HepG2 (cell line): ENCODE measurements at regions not wholly inside any gene's neighbourhood (a gene's known extent, or its start where the extent isn't known, plus 50 kb on each side); places are given as distances from the start of the nearest gene placed in this dataset.

Source experiments
- ATAC-seq: fragments of 200-7000 bp; cut with Tn5 transposase; 3 replicates; pipeline ENCODE4 v1.9.1; 2020; ENCODE audit warnings: mild to moderate bottlenecking, moderate library complexity
- BruUV-seq: library from RNA; stranded (reverse); fragments of 400-500 nt; replicated peaks from 2 replicates; lab custom pipeline; 2021; lab: Mats Ljungman, UMichigan
- CTCF ChIA-PET: fragments of 300-600 bp; formaldehyde crosslinking; extraction: SDS; loops from one replicate; lab custom pipeline; 2021; ENCODE audit warnings: low total read pairs, inconsistent platforms, low intra/inter-chr PET ratio; lab: Yijun Ruan, JAX
- POLR2A ChIA-PET: fragments of 350-600 bp; sonication (Branson Sonifier 250); formaldehyde crosslinking; loops from one replicate; lab custom pipeline; 2020; ENCODE audit warnings: antibody characterized with exemption, inconsistent platforms; lab: Yijun Ruan, JAX
- DNase-seq: peaks from one replicate; pipeline ENCODE4 v3.0.0-alpha.2; 2015; ENCODE audit warnings: low spot score
- FAIRE-seq: peaks from 3 replicates; lab custom pipeline; 2011; peaks lifted over from hg19 to GRCh38; lab: Jason Lieb, UNC
- H2AFZ ChIP-seq: one replicate; pipeline ENCODE4 v1.6.1; 2011; ENCODE audit warnings: low read length, inconsistent platforms
- H3K27ac ChIP-seq: fragments of 300-600 bp; 3 replicates; pipeline ENCODE4 v1.8.0; 2011; ENCODE audit warnings: mixed run types, mild to moderate bottlenecking, mixed read lengths, low read length, inconsistent platforms; ENCODE audit not compliant: insufficient read depth; ENCODE audit errors: extremely low read length
- H3K27me3 ChIP-seq, 2 experiments: fragments of 200-600 bp in 1 of 2; 2 replicates in 1 of 2; 3 replicates in 1 of 2; pipeline versions ENCODE4 v1.6.0 to v1.8.0; 2011; ENCODE audit warnings: low read length in 2 of 2, mild to moderate bottlenecking in 2 of 2, moderate library complexity in 2 of 2, inconsistent platforms in 1 of 2; ENCODE audit not compliant: insufficient read depth in 2 of 2, control insufficient read depth in 1 of 2
- H3K36me3 ChIP-seq, 2 experiments: fragments of 200-600 bp in 1 of 2; replicated peaks in 1 of 2; 2 replicates in 1 of 2; 3 replicates in 1 of 2; pipeline versions ENCODE4 v1.5.1 to v1.8.0; 2011; ENCODE audit warnings: low read length in 2 of 2, inconsistent platforms in 1 of 2; ENCODE audit not compliant: insufficient read depth in 2 of 2, control insufficient read depth in 1 of 2
- H3K4me1 ChIP-seq: 2 replicates; pipeline ENCODE4 v1.5.1; 2012; ENCODE audit warnings: low read length, inconsistent platforms; ENCODE audit not compliant: insufficient read depth
- H3K4me2 ChIP-seq: 2 replicates; pipeline ENCODE4 v1.6.0; 2011; ENCODE audit warnings: low read depth, low read length, inconsistent platforms
- H3K4me3 ChIP-seq, 3 experiments: fragments of 200-600 bp in 1 of 3; sonication (generic), shearing (Covaris generic) in 1 of 3; replicated peaks in 1 of 3; 2 replicates each; pipeline ENCODE4 v1.5.1; 2011 to 2016; ENCODE audit warnings: low read length in 3 of 3, inconsistent platforms in 2 of 3, low read depth in 2 of 3, mild to moderate bottlenecking in 2 of 3, control low read depth in 1 of 3, mixed read lengths in 1 of 3; ENCODE audit not compliant: insufficient read depth in 1 of 3
- H3K79me2 ChIP-seq: one replicate; pipeline ENCODE4 v1.6.1; 2011; ENCODE audit warnings: low read length, inconsistent platforms; ENCODE audit not compliant: insufficient read depth
- H3K9ac ChIP-seq: 2 replicates; pipeline ENCODE4 v1.6.0; 2011; ENCODE audit warnings: mild to moderate bottlenecking, low read depth, low read length, inconsistent platforms; ENCODE audit not compliant: insufficient read depth
- H3K9me3 ChIP-seq: 2 replicates; pipeline ENCODE4 v1.5.1; 2012; ENCODE audit warnings: mild to moderate bottlenecking, low read length
- H4K20me1 ChIP-seq: 2 replicates; pipeline ENCODE4 v1.6.0; 2011; ENCODE audit warnings: inconsistent platforms, mild to moderate bottlenecking, low read length, moderate library complexity; ENCODE audit not compliant: insufficient read depth
- CHD2 ChIP-seq: IDR thresholded peaks from 2 replicates; pipeline ENCODE4 v1.6.1; 2011; ENCODE audit warnings: low read depth, low read length, improper control_type of control experiment
- PATZ1 ChIP-seq: sonication (generic); formaldehyde crosslinking; IDR thresholded peaks from 2 replicates; pipeline ENCODE4 v1.4.0; 2020; ENCODE audit warnings: missing genetic modification reagents
- SNAI1 ChIP-seq: sonication (generic); formaldehyde crosslinking; IDR thresholded peaks from 2 replicates; pipeline ENCODE4 v1.5.0; 2020; ENCODE audit warnings: mild to moderate bottlenecking, missing genetic modification reagents, borderline replicate concordance
- SRSF4 ChIP-seq: fragments of 200-400 bp; formaldehyde crosslinking; IDR thresholded peaks from one replicate; pipeline ENCODE4 v1.6.1; 2018; ENCODE audit warnings: mild to moderate bottlenecking, low read depth, low read length, moderate library complexity; ENCODE audit not compliant: poor library complexity, severe bottlenecking
- TCF12 ChIP-seq, 2 experiments: fragments of 450-650 bp in 1 of 2; sonication (generic) in 1 of 2; formaldehyde crosslinking in 1 of 2; IDR thresholded peaks; 2 replicates each; pipeline versions ENCODE4 v1.6.1 to v1.8.0; 2017 to 2022; ENCODE audit warnings: antibody characterized with exemption in 1 of 2, mild to moderate bottlenecking in 1 of 2, missing genetic modification reagents in 1 of 2, moderate library complexity in 1 of 2
- THAP11 ChIP-seq: IDR thresholded peaks from 2 replicates; pipeline ENCODE4 v1.6.1; 2016; ENCODE audit warnings: missing biosample characterization, missing genetic modification reagents
- ZHX1 ChIP-seq: sonication (generic); formaldehyde crosslinking; IDR thresholded peaks from 2 replicates; pipeline ENCODE4 v1.8.1; 2022; ENCODE audit warnings: low read depth, mild to moderate bottlenecking, missing genetic modification reagents
- ZNF121 ChIP-seq: sonication (generic); formaldehyde crosslinking; IDR thresholded peaks from 2 replicates; pipeline ENCODE4 v1.5.0; 2020; ENCODE audit warnings: mild to moderate bottlenecking, missing genetic modification reagents
- ZNF224 ChIP-seq: sonication (generic); formaldehyde crosslinking; IDR thresholded peaks from 2 replicates; pipeline ENCODE4 v1.5.0; 2020; ENCODE audit warnings: mild to moderate bottlenecking, missing genetic modification reagents
- ZNF326 ChIP-seq: sonication (generic); formaldehyde crosslinking; IDR thresholded peaks from 2 replicates; pipeline ENCODE4 v1.4.0; 2020; ENCODE audit warnings: missing genetic modification reagents, borderline replicate concordance
- ZNF83 ChIP-seq: sonication (generic); formaldehyde crosslinking; IDR thresholded peaks from 2 replicates; pipeline ENCODE4 v1.4.0; 2020; ENCODE audit warnings: missing genetic modification reagents, mild to moderate bottlenecking, borderline replicate concordance
- WGBS: methylation state at CpG from one replicate; pipeline ENCODE4 v1.1.6; 2017; ENCODE audit warnings: low lambda C conversion rate; 5-methylcytosine and 5-hydroxymethylcytosine counted together
- in situ Hi-C: cut with HindIII; loops from 2 replicates; pipeline ENCODE4 v1.10.0; 2017; ENCODE audit warnings: low pct_unique_long_range_greater_than_20kb; ENCODE audit not compliant: extremely low pct_ligation_motif_present
- intact Hi-C: fragments of 100-400 bp; cut with micrococcal nuclease; formaldehyde crosslinking; loops from one replicate; pipeline ENCODE4 v1.10.0; 2022; ENCODE audit not compliant: unreplicated experiment

GRCh38 chr18:73690222-73690621 is 457.4 kb downstream of the FBXO15 start (continued):
- TF ChIP-seq ZNF326 (CRISPR knock-in tag) (no peak), ZNF83 (CRISPR knock-in tag) (no peak), THAP11 (no peak), ZNF121 (no peak), TCF12 (IDR thresholded peaks at IDR 0.05) (no peak), TCF12 (CRISPR knock-in tag; IDR thresholded peaks at IDR 0.05) (no peak)

GRCh38 chr18:73688851-73689711 is 458.6 kb downstream of the FBXO15 start:
- Histone ChIP-seq H4K20me1 (no peaks in the 10 kb centered on the region), H3K9ac (no peak overlapping the region), H3K79me2 (no peaks in the 10 kb centered on the region), H3K4me1 (no peaks in the 10 kb centered on the region), H3K9me3 (no peaks in the 10 kb centered on the region), H3K4me2 (no peak overlapping the region), H2AFZ (no peak overlapping the region), H3K36me3 (no peaks in the 10 kb centered on the region), H3K27ac (no peak overlapping the region), H3K27me3 (no peaks in the 10 kb centered on the region; a peak in 2 of 5 replicates), H3K4me3 (no peak overlapping the region)
- no peak for DNase-seq
- ChIA-PET CTCF (no interaction called here), POLR2A (no interaction called here)
- 11% methylated on average over 7 of the region's 9 CpGs for WGBS
- no peak for FAIRE-seq
- no peak for TF ChIP-seq ZHX1
- TF ChIP-seq PATZ1 (CRISPR knock-in tag), result no peak
- TF ChIP-seq SNAI1 (CRISPR knock-in tag), result no peak
- TF ChIP-seq ZNF224 (CRISPR knock-in tag), result no peak
- TF ChIP-seq CHD2, result no peak
- no peak for TF ChIP-seq SRSF4
- no peak for ATAC-seq
- intact Hi-C loops, result no loop called here
- in situ Hi-C loops, result no loop called here
- no TSS peak for BruUV-seq
